ENCODE measurements at regions not wholly inside any gene's neighbourhood (a gene's known extent, or its start where the extent isn't known, plus 50 kb on each side); places are given as distances from the start of the nearest gene placed in this dataset.

DNA sequence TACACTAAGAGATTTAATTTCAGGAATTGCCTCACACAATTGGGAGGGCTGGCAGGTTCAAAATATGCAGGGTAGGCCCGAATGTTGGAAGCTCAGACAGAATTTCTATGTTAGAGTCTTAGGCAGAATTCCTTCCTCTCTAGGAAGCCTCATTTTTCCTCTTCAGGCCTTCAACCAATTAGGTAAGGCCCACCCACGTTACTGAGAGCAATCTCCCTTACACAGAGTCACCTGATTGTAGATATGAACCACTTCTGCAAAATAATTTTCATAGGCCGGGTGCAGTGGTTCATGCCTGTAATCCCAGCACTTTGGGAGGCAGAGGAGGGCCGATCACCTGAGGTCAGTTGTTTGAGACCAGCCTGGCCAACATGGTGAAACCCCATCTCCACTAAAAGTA is 50.2 kb upstream of the HIVEP1 start:
- no peak for TF ChIP-seq EZH2 (IDR thresholded peaks at IDR 0.05; ENCODE audit: borderline replicate concordance, insufficient read depth, low read depth, low read length, poor library complexity, severe bottlenecking)
- TF ChIP-seq, protein P1, sequence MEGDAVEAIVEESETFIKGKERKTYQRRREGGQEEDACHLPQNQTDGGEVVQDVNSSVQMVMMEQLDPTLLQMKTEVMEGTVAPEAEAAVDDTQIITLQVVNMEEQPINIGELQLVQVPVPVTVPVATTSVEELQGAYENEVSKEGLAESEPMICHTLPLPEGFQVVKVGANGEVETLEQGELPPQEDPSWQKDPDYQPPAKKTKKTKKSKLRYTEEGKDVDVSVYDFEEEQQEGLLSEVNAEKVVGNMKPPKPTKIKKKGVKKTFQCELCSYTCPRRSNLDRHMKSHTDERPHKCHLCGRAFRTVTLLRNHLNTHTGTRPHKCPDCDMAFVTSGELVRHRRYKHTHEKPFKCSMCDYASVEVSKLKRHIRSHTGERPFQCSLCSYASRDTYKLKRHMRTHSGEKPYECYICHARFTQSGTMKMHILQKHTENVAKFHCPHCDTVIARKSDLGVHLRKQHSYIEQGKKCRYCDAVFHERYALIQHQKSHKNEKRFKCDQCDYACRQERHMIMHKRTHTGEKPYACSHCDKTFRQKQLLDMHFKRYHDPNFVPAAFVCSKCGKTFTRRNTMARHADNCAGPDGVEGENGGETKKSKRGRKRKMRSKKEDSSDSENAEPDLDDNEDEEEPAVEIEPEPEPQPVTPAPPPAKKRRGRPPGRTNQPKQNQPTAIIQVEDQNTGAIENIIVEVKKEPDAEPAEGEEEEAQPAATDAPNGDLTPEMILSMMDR (IDR thresholded peaks at IDR 0.05): no peak
- Histone ChIP-seq H3K36me3 (replicated peaks in 1 of 2; ENCODE audit: control extremely low read depth in 1 of 2, control insufficient read depth in 1 of 2, extremely low read depth in 1 of 2, insufficient read depth in 2 of 2, low read length in 1 of 2) (no peaks in the 10 kb centered on the region), H3K9me3 (ENCODE audit: control extremely low read depth in 1 of 3, control insufficient read depth in 2 of 3, insufficient read depth in 1 of 3, low read length in 2 of 3) (peaks cover 0 to 1% (median 0%) of the 10 kb centered on the region in 3 donors), H3K79me2 (ENCODE audit: control insufficient read depth, insufficient read depth, low read length) (no peaks in the 10 kb centered on the region), H3K4me3 (ENCODE audit: control extremely low read depth in 1 of 5, extremely low read depth in 1 of 5, insufficient read depth in 1 of 5, low read depth in 2 of 5, low read length in 4 of 5) (no peak overlapping the region), H3K4me2 (replicated peaks; ENCODE audit: low read depth, low read length, poor library complexity, severe bottlenecking) (no peak overlapping the region), H3K9ac (ENCODE audit: low read length) (no peak overlapping the region), H2AFZ (ENCODE audit: insufficient read depth, low read depth, low read length, poor library complexity, severe bottlenecking) (no peak overlapping the region), H3K4me1 (ENCODE audit: control insufficient read depth in 2 of 2, insufficient read depth in 2 of 2, low read length in 2 of 2) (no peaks in the 10 kb centered on the region), H3K27me3 (replicated peaks in 1 of 4; ENCODE audit: control extremely low read depth in 1 of 4, control insufficient read depth in 3 of 4, insufficient read depth in 4 of 4, low read length in 3 of 4) (no peaks in the 10 kb centered on the region), H4K20me1 (ENCODE audit: control insufficient read depth, insufficient read depth, low read length, poor library complexity, severe bottlenecking) (no peaks in the 10 kb centered on the region), H3K27ac (ENCODE audit: low read length in 2 of 2) (no peak overlapping the region)
- Mint-ChIP-seq H3K4me1 (no peaks in the 10 kb centered on the region), H3K4me3 (no peak overlapping the region), H3K27ac (no peak overlapping the region), H3K9me3 (ENCODE audit: insufficient read depth) (no peaks in the 10 kb centered on the region), H3K27me3 (peaks cover 5% of the 10 kb centered on the region)
- intact Hi-C loops (cut with micrococcal nuclease): no loop called here
- DNase-seq (no peak), ATAC-seq (ENCODE audit: low read depth) (no peak)
- ChIA-PET POLR2A (no interaction called here), CTCF (no interaction called here)
- no CpG with 5 or more reads among the region's 4 CpGs for WGBS (ENCODE audit: insufficient coverage)

DNA sequence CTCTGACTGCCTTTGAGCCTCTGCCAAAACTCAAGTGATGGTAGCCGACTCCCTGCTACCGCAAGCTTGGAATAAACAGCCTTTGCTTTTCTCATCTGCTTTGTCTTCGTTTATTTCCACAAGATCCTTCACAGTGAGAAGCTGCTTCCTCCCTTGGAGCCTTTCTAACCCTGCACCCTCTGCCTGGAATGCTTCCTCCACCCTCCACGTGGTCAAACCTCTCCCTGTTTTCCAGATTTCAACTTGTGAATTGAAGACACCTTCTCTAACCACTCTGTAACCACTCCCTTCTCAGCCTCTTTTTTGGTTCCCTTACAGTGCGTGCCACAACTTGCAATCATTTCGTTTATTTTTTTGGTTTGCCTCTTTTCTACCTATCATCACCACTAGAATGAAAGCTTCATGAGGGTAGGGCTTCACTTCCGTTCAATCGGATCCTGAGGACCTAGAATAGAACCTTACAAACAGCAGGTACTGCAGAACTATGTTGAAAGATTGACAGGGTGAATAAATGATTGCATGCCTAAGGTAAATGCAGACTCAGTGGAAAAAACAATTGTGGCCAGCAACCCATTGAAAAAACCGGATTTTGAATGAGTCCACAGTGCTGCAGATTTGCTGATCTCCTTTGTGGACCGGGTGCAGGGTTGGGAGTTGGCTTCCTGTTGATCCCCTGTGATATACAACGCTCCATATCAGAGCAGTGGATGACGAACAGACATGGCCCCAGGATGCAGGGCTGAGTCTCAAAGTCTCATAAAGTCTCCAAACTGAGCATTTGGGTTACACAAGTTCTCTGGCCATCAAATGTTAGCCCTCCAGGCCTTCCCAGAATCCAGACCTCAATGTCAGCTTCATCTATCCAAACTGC is 51.0 kb upstream of the HIVEP1 start:
- WGBS (ENCODE audit: insufficient coverage): 88% methylated on average over 9 of the region's 12 CpGs
- H3K9me3 ChIP-seq (ENCODE audit: control extremely low read depth in 1 of 3, control insufficient read depth in 2 of 3, insufficient read depth in 1 of 3, low read length in 2 of 3): peaks cover 0 to 3% (median 0%) of the 10 kb centered on the region in 3 donors
- H3K9ac ChIP-seq (ENCODE audit: low read length): no peak overlapping the region
- intact Hi-C loops (cut with micrococcal nuclease): no loop called here
- no peak overlapping the region for H2AFZ ChIP-seq (ENCODE audit: insufficient read depth, low read depth, low read length, poor library complexity, severe bottlenecking)
- TF ChIP-seq EZH2 (IDR thresholded peaks at IDR 0.05; ENCODE audit: borderline replicate concordance, insufficient read depth, low read depth, low read length, poor library complexity, severe bottlenecking): no peak
- TF ChIP-seq, protein P1 (IDR thresholded peaks at IDR 0.05): no peak
- DNase-seq (no peak), ATAC-seq (ENCODE audit: low read depth) (no peak)
- Mint-ChIP-seq H3K9me3 (ENCODE audit: insufficient read depth) (no peaks in the 10 kb centered on the region), H3K4me1 (no peaks in the 10 kb centered on the region), H3K27ac (no peak overlapping the region), H3K4me3 (no peak overlapping the region), H3K27me3 (peaks cover 5% of the 10 kb centered on the region)
- no peak overlapping the region for H3K4me2 ChIP-seq (replicated peaks; ENCODE audit: low read depth, low read length, poor library complexity, severe bottlenecking)
- H3K27ac ChIP-seq (ENCODE audit: low read length in 2 of 2): no peak overlapping the region
- no peaks in the 10 kb centered on the region for H4K20me1 ChIP-seq (ENCODE audit: control insufficient read depth, insufficient read depth, low read length, poor library complexity, severe bottlenecking)
- no peak overlapping the region for H3K4me3 ChIP-seq (ENCODE audit: control extremely low read depth in 1 of 5, extremely low read depth in 1 of 5, insufficient read depth in 1 of 5, low read depth in 2 of 5, low read length in 4 of 5)
- CTCF ChIA-PET: no interaction called here
- POLR2A ChIA-PET: no interaction called here
- no peaks in the 10 kb centered on the region for H3K79me2 ChIP-seq (ENCODE audit: control insufficient read depth, insufficient read depth, low read length)
- H3K4me1 ChIP-seq (ENCODE audit: control insufficient read depth in 2 of 2, insufficient read depth in 2 of 2, low read length in 2 of 2): no peaks in the 10 kb centered on the region
- no peaks in the 10 kb centered on the region for H3K27me3 ChIP-seq (replicated peaks in 1 of 4; ENCODE audit: control extremely low read depth in 1 of 4, control insufficient read depth in 3 of 4, insufficient read depth in 4 of 4, low read length in 3 of 4)
- H3K36me3 ChIP-seq (replicated peaks in 1 of 2; ENCODE audit: control extremely low read depth in 1 of 2, control insufficient read depth in 1 of 2, extremely low read depth in 1 of 2, insufficient read depth in 2 of 2, low read length in 1 of 2): no peaks in the 10 kb centered on the region
